ENCODE measurements at regions not wholly inside any gene's neighbourhood (a gene's known extent, or its start where the extent isn't known, plus 50 kb on each side); places are given as distances from the start of the nearest gene placed in this dataset.
"Not testable (repeated sequence)": the region's sequence is repeated elsewhere in the genome, so short reads cannot be mapped to it uniquely, and the experiment has no call there.

- DNase-seq (ENCODE audit: low read depth), result no peak
- no peak for TF ChIP-seq CTCF (conservative IDR thresholded peaks at IDR 0.05; ENCODE audit: control insufficient read depth, insufficient read depth, low read depth, low read length)
- H3K4me3 ChIP-seq (ENCODE audit: control insufficient read depth, low read depth, low read length), result no peak overlapping the region
Observed at GRCh38 chr6:169858935-169859351, 107.5 kb downstream of the ERMARD start.

- no peak for TF ChIP-seq CTCF (conservative IDR thresholded peaks at IDR 0.05; ENCODE audit: control insufficient read depth, insufficient read depth, low read depth, low read length)
- H3K4me3 ChIP-seq (ENCODE audit: control insufficient read depth, low read depth, low read length), result no peak overlapping the region
- DNase-seq (ENCODE audit: low read depth), result no peak
Observed at GRCh38 chr6:169858293-169858934, 107.0 kb downstream of the ERMARD start.

GRCh38 chr6:169857343-169858292, 106.2 kb downstream of the ERMARD start:
- H3K4me3 ChIP-seq (ENCODE audit: control insufficient read depth, low read depth, low read length), result no peak overlapping the region
- no peak for DNase-seq (ENCODE audit: low read depth)
- TF ChIP-seq CTCF (conservative IDR thresholded peaks at IDR 0.05; ENCODE audit: control insufficient read depth, insufficient read depth, low read depth, low read length), result no peak

DNA sequence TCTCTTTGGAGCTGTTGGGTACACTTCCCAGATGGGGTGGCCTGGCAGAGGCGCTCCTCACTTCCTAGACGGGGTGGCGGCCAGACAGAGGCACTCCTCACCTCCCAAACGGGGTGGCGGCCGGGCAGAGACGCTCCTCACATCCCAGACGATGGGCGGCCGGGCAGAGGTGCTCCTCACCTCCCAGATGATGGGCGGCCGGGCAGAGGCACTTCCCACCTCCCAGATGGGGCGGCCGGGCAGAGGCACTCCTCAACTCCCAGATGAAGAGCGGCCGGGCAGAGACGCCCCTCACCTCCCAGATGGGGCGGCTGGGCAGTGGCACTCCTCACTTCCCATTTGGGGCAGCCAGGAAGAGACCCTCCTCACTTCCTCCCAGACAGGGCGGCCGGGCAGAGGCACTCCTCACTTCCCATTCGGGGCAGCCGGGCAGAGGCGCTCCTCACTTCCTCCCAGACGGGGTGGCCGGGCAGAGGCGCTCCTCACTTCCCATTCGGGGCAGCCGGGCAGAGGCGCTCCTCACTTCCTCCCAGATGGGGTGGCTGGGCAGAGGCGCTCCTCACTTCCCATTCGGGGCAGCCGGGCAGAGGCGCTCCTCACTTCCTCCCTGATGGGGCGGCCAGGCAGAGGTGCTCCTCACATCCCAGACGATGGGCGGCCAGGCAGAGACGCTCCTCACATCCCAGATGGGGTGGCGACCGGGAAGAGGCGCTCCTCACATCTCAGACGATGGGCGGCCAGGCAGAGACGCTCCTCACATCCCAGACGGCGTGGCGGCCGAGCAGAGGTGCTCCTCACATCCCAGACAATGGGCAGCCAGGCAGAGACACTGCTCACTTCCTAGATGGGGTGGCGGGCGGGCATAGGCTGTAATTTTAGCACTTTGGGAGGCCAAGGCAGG, 105.3 kb downstream of the ERMARD start:
- not testable (repeated sequence) for H3K4me3 ChIP-seq (ENCODE audit: control insufficient read depth, low read depth, low read length); DNase-seq (ENCODE audit: low read depth)

DNA sequence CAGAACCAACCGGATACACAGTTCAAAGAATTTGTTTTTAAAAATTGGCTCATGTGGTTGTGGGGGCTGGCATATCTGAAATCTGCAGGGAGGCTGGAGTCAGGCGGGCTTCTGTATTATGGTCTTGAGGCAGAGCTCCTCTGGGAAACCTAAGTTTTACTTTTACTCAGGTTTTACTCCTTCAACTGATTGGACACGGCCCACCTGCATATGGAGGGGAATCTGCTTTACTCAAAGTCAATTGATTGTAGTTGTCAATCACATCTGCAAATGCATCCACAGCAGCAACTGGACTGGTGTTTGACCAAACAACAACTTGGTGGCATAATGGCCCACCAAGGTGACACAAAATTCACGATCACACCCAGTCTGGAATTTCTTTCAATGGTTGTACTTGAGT, 103.4 kb downstream of the ERMARD start:
- DNase-seq (ENCODE audit: low read depth), result no peak
- TF ChIP-seq CTCF (conservative IDR thresholded peaks at IDR 0.05; ENCODE audit: control insufficient read depth, insufficient read depth, low read depth, low read length), result no peak
- no peak overlapping the region for H3K4me3 ChIP-seq (ENCODE audit: control insufficient read depth, low read depth, low read length)

- no peak overlapping the region for H3K4me3 ChIP-seq (ENCODE audit: control insufficient read depth, low read depth, low read length)
- TF ChIP-seq CTCF (conservative IDR thresholded peaks at IDR 0.05; ENCODE audit: control insufficient read depth, insufficient read depth, low read depth, low read length), result no peak
- DNase-seq (ENCODE audit: low read depth), result no peak
Observed at GRCh38 chr6:169854083-169854725, 102.8 kb downstream of the ERMARD start.

Data from fibroblast of mammary gland (primary cell).